NCI-H345 (cell line): ENCODE measurements at regions not wholly inside any gene's neighbourhood (a gene's known extent, or its start where the extent isn't known, plus 50 kb on each side); places are given as distances from the start of the nearest gene placed in this dataset.
A peak's percentile ranks its signal among the peaks of the same experiment; 100 is the strongest.
"Not testable (repeated sequence)": the region's sequence is repeated elsewhere in the genome, so short reads cannot be mapped to it uniquely, and the experiment has no call there.

ENCODE experiments used
- DNase-seq: peaks from one replicate; lab custom pipeline; 2025; lab: John Stamatoyannopoulos, UW

GRCh38 chr9:136611606-136612005 lies 51.1 kb upstream of the EGFL7 start:
- DNase-seq: no peak

DNA sequence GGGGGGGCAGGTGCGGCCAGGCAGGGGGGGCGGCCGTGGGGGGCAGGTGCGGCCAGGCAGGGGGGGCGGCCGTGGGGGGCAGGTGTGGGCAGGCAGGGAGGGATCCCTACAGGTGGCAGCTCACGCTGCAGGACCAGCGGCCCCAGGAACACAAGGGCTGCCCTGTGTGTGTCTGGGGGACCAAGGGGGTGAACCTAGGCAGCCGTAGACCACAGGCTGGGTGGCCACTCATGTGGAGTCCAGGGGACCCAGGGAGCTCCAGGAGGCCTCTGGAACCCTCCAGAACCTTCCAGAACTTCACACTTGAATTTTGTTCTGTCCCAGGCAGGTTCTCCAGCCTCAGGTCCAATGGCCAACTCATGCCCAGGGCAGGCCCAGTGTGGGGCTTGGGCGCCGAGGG lies 51.6 kb upstream of the EGFL7 start:
- no peak for DNase-seq

DNA sequence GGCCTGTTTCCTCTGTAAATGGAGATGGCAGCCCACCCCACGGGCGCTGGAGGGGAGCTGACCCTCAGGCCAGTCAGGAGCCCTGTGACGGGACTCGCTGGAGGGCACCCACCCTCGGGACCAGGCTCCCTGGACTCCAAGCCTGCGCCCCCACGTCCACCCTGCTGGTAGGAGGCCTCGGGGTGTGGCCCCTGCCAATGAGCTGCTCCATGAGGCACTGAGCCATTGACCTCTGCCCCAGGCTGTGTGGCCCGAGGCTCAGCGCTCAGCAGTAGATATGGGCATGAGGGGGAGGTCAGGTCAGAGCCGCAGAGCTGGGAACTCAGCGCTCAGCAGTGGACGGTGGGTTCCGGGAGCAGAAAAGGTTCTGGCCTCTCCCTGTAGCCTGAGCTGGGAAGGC lies 52.3 kb upstream of the EGFL7 start:
- DNase-seq: no peak

DNA sequence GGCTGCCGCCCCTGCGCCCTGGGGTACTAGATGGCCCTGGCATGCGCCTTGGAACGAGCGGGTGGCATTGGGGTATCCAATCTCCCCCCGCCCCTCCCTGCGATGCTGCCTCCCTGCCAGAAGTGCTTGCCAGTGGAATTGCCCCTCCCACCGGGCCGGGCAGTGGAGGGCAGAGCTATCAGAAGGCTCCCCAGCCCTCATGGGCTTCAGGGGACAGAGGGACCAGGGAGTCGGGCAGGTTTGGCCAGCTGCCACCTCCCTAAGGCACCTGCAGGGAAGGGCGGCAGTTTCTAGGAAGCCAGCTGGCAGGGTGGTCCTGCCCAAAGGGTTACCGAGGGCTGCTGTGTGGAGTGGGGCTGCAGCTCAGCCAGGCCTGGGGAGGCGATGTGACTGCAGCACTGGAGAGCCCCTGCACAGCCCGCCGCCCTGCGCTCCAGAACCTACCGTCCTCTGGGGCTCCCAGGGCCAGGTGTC lies 52.8 kb upstream of the EGFL7 start:
- peak; percentile 47 for DNase-seq

- no peak for DNase-seq
Observed at GRCh38 chr9:136609160-136609475, 53.6 kb upstream of the EGFL7 start.

DNA sequence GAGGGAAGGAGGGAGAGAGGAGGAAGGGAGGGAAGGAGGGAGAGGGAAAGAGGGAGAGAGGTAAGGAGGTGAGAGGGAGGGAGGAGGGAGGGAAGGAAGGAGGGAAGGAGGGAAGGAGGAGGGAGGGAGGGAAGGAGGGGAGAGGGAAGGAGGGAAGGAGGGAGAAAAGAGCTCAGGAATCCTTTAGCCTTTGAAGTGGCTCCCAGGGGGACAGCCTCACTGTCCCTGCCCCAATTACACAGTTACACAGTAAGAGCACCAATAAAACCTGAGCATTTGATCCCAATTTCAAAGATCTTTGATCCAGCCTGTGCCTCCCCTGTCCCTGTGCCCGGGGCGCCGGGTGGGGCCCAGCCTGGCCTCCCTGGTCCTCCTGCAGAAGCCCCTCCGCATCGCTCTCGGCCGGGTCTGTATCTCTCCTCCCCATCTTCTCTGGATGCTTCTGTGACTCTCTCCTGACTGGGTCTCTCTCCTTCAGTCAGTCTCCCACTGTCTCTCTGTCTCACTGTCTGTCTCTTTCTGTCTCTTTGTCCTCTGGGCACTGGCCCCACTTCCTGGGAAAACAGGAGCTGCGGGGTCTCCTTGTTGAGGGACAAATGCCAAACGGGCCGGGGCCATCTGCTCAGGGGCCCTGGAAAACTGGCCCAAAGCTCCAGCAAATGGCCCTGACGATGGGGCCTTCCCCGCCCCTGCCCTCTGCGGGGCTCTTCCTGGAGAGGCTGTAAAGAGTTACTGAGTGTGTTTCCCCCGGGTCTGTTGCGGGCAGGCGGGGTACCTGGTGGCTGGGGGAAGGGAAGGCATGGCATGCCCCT lies 54.2 kb upstream of the EGFL7 start:
- DNase-seq: no peak

DNA sequence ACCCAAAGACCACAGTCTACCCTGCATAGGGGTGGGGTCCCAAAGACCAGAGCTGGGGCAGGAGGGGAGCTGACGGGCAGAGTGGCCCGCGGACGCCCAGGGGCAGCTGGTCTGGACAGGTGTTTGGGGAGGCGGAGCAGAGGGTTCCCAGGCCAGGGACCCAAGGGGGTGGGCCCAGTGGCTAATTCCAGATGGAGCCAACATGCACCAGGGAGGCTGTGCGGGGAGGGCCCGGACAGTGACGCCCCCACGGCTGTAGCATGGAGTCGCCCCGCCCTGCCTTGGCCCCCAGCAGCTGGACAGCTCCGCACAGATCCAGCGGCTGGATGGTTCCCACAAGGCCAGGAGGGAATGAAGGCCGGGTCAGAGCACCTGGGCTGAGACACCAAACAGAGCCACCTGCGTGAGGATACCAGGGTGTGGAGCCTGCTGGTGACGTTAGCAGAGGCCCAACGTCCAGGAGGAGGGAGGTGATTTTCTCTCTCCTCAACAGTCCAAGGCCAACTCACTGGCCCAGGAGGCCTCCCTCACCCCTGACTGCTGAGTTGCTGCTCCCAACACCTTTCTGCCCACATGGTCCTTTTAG lies 55.3 kb upstream of the EGFL7 start:
- no peak for DNase-seq

GRCh38 chr9:136606687-136607333 lies 55.9 kb upstream of the EGFL7 start:
- DNase-seq: no peak

DNA sequence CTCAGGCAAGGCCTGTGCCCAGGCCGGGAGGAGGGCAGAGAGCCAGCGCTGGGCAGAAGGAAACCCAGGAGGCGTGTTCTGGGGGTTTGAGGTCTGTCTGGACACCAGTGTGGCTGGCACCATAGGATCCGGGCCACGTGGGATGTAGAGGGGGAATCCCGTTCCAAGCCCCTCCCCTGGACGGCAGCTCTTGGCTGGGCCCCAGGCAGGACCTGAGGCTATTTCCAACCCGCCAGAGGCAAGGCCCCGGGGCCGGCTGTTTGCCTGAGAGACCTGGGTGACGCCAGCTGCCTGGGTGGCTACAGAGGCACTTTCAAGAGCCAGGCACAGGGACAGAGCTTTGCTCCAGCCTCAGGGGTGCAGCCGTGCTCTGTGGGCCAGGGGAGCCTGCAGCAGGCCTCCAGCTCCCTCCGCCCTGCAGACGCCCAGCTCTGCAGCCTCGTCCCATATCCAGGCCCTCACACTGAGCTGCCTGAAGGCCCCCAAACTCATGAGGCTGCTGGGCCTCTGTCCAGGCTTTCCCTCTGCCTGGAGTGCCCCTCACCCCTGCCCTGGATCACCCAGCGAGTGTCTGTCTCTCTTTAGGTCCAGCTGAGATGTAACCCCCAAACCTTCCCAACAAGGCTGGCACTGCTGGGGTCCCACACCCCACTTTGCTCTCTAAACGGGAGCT lies 56.6 kb upstream of the EGFL7 start:
- DNase-seq: no peak

GRCh38 chr9:136604823-136605525 lies 57.7 kb upstream of the EGFL7 start:
- DNase-seq: no peak

- no peak for DNase-seq
Observed at GRCh38 chr9:136603901-136604814, 58.3 kb upstream of the NOTCH1 start.

GRCh38 chr9:136603216-136603615 lies 57.4 kb upstream of the NOTCH1 start:
- no peak for DNase-seq

DNA sequence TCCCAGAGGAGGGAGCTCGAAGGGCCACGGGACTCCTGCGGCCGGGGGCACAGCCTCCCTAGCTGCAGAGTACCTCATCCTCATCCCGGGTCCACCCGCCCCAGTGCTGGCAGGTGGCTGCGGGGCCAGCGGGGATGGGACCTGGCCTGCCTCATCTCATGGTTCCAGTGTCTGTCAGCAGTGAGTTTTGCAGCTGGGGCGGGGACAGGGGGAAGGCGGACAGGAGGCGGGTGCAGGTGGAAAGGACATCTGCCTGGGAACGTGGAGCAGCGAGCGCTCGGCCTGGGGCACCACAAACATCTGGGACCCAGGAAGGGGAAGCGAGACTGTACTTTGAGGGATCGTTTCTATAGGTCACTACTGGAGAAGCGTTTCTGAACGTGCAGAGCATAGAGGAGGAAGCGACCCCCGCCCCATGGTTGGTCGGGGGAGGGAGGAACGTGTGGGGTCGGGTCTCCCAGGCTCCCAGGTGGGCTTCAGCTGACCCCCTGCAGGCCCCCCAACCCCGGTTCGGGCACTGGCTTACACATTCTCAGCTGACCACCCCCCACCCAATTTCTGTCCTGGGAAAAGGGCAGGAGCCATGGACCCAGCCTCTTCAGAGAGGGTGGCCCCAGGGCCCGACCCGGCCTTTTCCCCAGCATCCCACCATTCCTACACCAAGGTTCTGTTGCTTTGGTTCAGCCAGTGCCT lies 56.5 kb upstream of the NOTCH1 start:
- DNase-seq: no peak

DNA sequence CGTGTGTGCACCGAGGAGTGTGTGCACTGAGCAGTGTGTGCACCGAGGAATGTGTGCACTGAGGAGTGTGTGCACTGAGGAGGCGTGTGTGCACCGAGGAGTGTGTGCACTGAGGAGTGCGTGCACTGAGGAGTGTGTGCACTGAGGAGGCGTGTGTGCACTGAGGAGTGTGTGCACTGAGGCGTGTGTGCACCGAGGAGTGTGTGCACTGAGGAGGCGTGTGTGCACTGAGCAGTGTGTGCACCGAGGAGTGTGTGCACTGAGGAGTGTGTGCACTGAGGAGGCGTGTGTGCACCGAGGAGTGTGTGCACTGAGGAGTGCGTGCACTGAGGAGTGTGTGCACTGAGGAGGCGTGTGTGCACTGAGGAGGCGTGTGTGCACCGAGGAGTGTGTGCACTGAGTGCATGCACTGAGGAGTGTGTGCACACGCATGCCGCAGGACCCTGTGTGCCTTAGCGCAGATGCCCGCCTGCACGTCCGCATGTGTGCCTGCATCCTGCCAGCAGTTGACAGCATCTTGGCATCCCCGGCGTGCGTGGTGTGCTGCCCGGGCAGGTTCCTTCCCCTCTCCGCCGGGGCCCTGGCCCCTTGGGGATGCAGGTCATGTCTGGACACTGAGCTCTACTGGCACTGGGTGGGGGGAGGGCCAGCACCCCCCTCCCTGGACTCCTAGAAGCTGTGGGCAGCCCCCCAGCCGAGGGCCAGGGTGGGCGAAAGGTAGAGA lies 55.6 kb upstream of the NOTCH1 start:
- not testable (repeated sequence) for DNase-seq

- no peak for DNase-seq
Observed at GRCh38 chr9:136599811-136600660, 54.2 kb upstream of the NOTCH1 start.

DNA sequence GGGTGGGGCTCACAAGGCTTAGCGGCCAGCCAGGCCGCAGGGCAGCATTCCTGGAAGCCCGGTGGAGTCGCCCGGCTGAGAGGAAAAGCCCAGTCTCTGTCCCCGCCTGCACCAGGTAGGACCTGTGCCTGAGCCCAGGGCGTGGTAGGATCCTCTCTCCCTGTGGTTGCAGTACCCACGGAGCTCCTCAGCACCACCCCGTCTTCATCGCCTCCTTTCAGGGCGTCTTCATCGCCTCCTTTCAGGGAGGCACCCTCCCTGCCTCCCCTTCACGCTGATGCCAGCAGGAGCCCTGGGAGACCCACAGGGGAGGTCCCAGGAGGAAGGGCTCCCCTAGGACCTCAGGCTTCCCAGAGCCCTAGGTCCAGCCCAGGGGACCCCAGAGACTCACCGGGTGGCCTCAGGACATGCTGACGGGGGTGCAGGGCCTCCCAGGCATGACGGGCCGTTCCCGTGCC lies 53.3 kb upstream of the NOTCH1 start:
- no peak for DNase-seq

DNA sequence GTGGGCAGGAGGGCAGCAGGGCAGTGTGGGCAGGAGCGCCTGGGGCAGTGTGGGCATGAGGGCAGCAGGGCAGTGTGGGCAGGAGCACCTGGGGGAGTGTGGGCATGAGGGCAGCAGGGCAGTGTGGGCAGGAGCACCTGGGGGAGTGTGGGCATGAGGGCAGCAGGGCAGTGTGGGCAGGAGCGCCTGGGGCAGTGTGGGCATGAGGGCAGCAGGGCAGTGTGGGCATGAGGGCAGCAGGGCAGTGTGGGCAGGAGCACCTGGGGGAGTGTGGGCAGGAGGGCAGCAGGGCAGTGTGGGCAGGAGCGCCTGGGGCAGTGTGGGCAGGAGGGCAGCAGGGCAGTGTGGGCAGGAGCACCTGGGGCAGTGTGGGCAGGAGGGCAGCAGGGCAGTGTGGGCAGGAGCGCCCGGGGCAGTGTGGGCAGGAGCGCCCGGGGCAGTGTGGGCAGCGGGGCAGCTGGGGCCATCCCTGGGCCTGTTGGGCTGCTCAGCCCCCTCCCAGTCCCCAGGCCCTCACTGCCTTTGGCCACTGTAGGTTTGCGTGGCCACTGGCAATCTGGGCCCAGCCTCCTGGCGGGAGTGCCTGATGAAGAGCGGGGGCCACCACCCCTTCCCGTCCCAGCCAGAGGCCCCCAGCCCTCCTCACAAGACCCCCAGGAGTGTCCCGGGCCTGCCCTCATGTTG lies 52.7 kb upstream of the NOTCH1 start:
- DNase-seq: not testable (repeated sequence)

- no peak for DNase-seq
Observed at GRCh38 chr9:136597965-136598364, 52.1 kb upstream of the NOTCH1 start.
